HG03442 (cell line): ENCODE measurements at regions not wholly inside any gene's neighbourhood (a gene's known extent, or its start where the extent isn't known, plus 50 kb on each side); places are given as distances from the start of the nearest gene placed in this dataset.
"Not testable (repeated sequence)": the region's sequence is repeated elsewhere in the genome, so short reads cannot be mapped to it uniquely, and the experiment has no call there.

Experiments used
- ATAC-seq: cut with Tn5 transposase; IDR thresholded peaks from one replicate; pipeline ENCODE4 v1.9.1; 2021; ENCODE audit warnings: mild to moderate bottlenecking, moderate library complexity; ENCODE audit not compliant: unreplicated experiment

DNA sequence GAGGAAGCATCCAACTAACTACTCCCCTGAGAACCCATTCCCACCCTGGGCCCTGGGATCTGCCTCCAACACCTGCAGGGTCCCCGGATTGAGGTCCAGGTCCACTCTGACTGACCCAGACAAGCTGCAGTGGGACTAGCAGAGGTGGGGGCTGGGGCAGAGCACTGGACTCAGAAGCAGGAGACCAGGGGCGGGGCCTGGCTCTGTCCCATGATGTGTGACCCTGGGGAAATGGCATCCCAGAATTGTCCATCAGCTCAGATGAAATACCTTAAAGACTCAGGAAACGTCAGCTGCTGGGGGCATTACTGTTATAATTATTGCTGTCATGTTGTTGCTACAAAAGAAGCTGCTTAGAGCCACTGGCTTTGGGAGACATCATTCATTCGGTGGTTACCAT, 202.4 kb downstream of the C9orf50 start:
- ATAC-seq = no peak

DNA sequence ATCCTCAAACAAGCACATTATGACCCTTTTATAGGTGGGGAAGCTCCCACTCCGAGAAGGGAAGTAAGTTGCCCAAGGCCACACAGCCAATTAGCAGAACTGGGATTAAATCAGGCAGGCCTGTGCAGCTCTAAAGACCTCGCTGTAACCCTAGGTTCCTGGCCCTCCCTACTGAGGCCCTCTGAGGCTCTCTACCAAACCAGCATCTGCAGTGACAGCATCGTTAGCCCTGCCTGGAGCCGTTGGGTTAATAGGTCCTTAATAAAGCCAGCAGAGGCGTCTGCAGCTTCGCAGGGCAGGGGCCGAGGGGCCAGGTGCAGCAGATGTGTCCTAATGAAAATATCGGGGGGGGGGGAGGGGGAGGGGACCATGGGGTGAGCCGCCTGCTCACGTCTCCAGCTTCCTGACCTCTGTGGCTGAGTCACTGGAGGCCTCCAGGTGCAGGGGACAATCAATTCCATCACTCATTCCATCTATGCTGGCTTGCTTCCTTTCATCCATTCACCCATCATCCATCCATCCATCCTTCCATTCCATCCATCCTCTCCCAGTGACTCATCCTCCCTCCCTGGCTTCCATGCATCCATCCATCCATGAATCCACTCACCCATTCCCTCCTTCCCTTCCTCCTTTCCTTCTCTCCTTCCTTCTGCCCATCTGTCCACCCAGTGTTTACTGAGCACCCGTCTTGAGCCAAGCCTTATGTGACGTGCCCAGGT, 203.9 kb downstream of the C9orf50 start:
- no peak for ATAC-seq

DNA sequence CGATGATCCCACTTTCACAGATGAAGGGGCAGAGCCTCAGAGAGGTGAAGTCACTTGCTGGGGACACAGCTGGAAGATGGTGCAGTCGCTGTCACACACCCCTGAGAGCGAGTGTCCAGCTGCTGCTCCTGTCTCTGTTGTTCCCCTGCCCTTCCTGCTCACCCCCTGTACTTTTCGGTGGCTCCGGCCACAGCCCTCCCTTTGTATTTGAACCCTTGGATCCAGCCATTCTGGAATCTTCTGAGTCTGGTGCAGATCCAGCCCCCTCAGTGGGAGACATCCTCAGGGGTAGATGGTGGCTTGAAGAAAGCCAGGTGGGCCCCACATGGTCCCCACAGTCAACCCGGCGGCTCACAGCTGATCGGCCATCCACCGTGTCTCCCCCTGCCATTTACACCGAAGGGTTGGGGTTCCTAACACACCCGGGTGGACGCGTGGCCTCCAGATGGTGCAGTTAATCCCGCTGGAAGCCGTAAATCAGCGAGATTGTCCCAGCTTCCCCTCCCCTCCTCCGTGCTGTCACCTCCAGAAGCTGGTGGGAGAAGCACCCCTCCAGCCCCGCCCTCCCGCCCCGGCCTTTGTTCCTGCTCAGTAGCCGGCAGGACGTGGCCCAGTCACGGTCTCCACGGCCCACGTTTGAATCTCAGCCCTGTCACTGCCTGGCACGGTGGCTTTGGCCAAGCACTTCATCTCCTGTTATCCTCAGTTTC, 204.8 kb downstream of the C9orf50 start:
- no peak for ATAC-seq

DNA sequence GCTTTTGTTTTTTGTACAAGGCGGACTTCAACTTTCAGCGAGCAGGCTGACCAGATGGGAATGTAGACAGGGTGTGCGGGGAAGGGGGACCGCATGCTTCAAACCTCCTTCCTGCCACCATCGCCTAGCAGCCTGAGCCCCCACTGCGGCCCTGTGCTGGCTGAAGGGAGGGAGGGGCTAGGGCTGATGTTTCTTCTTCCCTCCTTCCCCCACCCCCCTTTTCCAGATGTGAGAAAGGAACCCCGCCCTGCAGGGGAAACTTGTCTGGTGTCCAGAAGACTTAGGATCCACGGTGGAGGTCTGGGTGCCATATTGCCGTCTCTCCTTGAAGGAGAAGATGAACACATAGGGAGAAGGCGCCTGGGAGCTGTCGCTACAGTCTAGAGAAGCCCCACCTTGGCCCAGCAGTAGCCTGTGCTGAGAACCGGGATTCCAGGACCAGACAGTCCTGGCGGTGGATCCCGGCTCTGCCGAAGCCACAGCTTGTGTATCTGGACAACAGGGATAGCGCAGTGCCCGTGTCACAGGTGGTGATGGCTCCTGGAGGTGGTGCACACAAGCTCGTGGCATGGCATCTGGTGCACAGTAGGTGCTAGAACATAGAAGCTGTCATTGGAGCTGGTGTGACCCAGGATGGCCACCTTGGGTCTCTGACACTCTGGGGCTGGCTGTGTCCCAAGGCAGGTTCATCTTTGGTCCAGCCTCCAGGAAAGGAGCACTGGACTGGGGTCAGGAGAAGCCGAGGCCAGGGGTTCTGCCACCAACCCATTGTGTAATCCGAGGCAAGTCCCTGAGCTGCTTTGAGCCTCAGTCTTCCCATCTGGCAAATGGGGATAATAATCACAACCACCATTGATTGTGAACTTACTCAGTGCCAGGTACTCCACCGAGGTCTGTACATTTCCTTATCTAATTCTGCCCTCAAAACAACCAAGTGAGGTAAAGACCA, 205.6 kb downstream of the C9orf50 start:
- no peak for ATAC-seq

DNA sequence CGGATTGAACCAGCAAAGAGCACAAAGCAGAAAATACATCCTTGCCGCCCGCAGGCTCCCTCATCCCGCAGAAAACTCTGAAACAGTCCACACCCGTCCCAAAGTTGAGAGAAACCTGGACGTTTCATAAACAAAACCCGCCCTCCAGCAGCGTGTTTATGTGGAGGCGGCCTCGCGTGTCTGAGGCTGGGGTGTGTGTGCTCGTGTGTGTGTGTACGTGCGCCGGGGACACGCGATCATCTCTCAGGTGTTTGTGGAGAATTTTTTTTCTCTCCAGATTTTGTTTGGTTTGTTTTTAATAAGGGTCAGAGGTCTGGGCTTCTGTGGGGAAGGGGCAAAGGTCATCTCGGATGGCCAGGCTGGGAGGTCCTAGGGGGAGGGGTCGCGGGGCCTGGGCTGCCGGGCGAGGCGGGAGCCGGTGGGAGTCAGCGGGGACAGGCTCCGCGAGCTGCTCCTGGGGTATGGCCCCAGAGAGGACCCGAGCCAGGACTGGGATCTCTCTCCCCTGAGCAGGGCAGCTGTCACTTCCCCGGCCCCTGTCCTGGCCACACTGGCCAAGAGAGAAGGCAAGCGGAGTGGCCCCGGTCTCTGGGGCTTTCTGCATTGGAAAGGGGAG, 206.4 kb downstream of the C9orf50 start:
- ATAC-seq = no peak

DNA sequence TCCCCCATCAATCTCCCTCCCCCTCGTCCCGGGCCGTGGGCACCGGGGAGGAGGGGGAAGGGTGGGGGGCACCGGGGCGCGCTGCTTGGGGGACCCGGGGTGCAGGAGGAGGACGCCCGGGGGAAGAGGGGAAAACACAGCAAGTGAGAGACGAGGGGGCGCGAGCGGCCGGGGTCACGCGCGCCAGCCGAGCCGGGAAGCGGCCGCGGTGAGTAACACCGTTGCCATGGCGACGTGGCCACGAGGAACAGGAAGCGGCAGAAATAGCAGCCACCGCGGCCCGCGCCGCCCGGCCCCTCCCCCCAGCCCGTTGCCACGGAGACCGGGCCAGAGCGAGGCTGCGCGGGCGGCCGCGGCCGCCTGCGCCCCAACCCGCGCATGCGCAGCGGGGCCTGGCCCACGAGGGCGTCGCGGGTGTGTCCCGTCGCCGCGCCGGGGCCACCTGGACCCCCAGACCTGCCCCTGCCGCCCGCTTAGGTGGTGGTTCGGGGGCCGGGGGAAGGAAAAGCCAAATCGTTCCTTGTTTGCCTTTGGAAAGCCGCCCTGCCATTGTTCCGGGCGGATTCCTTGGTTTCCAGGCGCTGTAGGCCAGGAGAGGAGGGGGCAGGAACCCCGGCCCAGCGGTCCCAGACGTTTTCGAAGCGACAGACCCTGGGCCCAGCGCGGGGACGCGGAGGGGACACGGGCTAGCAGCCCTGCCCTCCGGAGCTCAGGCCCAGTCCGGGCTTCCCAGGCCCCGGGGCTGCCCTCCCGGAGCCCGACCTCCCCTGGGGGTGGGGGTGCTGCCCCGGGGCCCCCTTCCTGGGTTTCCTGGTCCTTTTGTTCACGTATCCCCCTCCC, 207.1 kb downstream of the C9orf50 start:
- ATAC-seq = peak; percentile 87

DNA sequence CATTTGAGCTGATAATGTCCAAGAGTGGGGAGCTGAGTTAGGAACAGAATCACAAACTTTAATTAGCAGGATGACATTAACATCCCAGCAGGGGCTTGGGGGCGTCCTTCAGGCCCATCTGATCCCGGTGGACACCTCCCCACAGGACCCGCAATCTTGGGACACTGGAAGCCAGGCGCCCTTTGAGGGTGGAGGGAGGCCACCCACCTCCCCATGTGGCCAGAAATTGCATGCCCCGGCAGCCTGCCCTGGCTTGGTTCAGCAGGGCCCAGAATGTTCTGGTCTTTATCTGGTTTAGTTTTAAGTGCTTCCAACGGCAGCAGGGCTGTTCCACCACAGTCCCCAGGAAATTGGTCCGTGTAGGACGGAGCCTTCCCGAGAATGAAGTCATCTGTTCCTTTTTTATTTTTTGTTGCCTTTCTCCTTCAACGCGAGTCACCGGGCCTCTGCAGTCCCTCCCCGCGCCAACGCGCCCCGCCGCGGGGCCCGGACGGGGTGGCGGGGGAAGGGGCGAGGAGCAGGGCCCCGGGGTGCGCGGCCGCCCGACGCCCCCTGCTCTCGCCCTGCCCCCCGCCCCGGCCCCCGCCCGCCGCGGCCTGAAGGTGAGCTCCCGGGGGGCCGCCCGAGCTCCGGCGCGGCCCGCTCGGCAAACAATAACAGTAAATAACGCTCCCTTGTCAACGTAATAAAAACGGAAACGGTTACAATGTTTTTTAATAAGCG, 207.9 kb downstream of the C9orf50 start:
- ATAC-seq = peak; percentile 25

DNA sequence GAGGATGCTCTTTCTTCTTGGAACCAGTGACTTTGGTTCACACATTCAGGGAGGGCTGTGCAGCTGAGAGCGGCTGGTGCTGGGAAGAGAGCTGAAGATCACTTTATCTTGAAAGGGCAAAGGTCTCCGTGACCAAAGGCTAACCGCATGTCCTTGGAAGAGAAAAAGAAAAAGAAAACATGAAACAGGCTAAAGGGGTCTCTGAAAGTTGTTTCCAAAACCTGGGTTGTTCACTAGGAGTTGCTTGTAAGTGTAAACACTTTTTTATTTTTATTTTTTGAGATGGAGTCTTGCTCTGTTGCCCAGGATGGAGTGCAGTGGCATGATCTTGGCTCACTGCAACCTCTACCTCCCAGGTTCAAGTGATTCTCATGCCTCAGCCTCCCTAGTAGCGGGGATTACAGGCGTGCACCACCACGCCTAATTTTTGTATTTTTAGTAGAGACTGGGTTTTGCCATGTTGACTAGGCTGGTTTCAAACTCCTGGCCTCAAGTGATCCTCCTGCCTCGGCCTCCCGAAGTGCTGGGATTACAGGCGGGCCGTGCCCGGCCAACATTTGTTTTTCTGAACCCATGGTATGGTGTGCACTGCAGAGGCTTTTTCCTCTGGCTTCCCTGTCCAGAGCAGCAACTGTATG, 208.6 kb downstream of the C9orf50 start:
- not testable (repeated sequence) for ATAC-seq

DNA sequence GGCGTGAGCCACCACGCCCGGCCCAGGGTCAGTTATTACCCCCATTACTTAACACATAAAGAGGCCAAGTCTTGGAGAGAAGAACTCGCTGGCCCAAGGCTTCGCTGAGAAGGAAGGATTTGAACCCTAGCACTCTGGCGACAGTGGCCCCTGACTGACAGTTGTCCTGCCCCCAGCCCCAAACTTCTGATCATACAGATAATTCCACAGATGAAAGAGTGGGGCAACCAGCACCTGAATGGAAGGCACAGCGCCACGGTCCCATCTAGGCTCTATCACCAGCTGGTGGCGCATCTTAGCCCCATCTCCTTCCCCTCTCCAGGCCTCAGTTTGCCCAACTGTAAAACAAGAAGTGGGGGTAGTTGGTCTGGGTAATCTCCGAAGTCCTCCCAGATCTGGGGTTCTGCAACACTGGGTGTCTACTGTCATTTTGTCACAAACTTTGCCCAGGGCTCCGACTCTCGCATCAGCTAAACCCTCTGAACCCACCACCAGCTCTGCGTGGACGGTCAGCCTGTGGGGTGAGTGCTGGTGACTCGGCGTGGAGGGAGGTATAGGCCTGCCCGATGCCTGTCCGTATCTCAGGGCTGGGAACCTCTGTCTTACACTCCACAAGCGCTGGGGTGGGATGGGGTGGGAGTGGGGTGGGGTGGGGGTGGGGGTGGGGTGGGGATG, 209.3 kb downstream of the C9orf50 start:
- no peak for ATAC-seq

DNA sequence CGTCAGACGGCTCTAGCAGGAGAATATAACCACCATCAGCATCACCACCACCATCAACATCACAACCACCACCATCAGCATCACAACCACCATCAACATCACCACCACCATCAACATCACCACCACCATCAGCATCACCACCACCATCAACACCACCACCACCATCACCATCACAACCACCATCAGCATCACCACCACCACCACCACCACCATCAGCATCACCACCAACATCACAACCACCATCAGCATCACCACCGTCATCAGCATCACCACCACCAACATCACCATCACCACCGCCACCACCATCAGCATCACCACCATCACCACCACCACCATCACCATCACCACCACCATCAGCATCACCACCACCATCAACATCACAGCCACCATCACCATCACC, 210.7 kb downstream of the C9orf50 start:
- no peak for ATAC-seq

DNA sequence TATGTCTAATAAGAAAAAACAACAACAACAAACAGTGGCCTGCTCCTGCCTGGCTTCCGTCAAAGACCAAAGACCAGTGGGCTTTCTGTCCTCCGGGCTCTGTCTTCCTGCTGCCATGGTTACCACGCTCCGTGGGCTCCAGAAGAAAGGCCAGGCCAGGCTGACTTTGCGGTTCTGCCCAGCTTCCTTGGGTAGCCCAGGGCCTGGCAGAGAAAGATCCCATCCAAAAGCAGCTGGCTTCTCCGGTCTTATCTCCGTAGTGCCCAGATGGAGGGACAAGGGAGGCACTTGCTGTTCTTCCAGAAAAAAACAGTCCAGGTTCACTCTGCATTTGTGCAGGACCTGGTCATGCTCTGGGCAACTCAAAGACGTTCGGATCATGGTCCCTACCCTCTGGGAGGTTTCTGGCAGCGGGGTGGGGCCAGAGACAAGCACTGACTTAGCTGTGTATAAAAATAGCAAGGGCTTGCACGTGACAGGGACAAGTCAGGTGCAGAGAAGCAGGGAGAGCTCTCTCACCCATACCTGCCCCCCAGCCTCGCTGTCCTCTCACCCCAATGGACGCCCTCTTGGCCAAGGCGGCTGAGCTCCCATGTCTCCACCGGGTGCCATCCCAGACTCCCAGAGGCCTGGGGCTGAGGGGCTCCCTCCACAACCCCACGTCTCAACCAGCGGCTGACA, 212.2 kb downstream of the C9orf50 start:
- no peak for ATAC-seq

DNA sequence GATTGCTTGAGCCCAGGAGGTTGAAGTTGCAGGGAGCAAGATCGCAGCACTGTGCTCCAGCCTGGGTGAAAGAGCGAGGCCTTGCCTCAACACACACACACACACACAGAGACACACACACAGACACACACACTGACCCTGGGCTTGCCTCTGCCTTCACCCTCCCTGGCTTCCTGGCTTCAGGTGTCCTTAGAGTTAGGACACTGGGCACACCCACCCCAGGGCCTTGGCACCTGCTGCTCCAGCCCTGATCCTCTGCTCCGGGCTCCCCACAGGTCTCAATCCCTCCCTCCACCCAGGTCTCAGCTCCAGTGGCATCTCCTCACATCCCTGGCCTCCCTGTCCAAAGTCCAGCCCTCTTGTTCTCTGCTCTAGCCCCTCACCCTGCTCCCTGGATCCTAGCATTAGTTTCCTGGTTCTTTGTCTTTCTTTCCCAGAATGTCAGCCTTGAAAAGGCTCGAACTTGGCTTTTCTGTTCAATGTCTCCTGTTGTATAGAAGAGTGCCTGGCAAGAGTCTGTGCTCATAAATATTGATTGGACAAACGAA, 212.9 kb downstream of the C9orf50 start:
- no peak for ATAC-seq

DNA sequence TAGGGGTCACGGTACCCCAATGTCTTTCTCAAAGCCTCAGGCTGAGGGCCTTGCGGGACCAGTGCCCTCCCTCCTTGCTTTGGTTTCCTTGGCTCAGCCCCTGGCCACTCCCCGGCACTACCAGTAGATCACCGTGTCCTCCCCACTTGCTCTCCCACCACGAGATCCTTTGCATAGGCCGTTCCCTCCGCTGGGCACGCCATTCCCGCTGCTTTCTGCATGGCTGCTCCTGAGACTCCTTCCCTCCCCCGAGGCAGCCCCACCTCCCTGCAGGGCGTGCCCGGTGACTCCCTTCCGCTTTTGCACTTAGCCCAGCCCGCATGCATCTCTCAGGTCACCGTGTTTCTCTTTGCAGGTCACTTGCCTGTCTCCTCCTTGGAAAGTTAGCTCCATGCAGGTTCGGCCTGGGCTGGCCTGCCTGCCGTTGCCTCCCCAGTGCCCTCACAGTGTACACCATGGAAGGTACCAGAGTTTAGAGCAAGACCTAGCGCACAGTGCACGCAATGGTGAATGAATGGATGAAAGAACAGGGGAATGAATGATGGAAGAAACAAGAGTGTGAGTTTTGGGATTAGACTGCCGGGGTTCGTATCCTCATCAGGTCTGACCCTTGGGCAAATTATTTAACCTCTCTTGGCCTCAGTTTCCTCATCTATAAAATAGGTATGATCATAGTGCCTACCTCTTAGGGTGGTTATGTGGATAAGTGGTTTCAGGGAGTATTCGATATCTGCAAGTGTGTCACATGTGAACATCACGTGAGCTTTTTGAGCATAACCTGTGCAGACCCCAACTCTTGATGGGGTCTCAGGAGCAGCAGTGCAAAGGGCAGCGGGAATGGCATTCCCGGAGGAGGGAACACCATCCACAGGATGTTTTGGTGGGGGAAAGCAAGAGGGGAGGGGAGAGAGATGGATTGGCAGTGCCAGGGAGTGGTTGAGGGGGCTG, 214.3 kb downstream of the C9orf50 start:
- no peak for ATAC-seq

DNA sequence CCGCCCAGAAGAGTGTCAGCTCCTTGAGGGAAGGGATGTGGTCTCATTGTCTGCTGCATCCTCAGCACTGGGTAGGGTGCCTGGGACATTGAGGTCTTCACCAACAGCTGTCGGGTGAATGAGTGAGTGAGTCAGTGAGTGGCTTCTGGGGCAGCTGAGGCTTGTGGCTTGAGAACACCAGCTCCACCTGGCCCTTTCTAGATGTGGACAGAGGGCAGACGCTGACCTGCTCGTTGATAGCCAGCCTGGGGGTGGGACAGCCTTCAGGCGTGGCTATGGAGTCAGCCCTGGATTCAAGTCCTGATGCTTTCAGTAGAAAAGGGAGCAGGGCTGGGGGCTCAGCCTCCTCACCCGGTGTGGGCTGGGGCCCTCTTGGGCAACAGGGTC, 215.1 kb downstream of the C9orf50 start:
- ATAC-seq = no peak

DNA sequence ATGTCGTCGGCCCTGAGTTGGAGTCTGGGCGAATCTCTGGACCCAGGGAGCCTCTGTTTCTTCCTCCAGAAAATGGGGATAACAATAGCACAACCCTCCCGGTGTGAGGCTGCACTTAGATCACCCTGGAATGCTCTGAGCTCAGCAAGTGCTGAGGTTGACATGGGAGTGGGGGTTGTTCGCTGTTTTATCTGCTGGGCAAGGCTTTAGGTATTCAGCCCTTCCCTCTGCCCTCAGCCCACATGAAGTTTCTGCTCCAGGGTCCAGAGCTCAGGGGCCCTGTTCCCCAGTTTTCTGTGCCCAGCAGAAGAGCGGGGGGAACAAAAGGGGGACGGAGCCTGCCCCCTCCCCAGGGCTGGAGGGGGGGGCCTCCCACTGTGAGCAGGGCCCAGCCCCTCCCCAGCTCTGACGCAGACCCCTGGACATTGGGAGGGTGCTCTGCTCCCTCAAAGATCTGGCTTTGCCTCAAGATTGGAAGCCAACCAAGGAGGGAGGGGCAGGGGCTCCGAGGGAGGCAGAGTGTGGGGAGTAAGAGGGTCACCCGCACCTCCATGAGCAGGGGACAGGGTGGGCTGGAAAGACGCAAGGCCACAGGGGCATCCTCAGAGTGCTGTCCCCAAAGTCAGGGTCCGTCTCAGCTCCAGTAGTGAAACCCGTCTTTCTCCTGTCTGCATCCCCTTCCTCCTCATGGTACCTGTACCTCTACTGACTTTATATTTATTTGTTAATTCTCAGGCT, 215.6 kb downstream of the C9orf50 start:
- ATAC-seq = no peak

DNA sequence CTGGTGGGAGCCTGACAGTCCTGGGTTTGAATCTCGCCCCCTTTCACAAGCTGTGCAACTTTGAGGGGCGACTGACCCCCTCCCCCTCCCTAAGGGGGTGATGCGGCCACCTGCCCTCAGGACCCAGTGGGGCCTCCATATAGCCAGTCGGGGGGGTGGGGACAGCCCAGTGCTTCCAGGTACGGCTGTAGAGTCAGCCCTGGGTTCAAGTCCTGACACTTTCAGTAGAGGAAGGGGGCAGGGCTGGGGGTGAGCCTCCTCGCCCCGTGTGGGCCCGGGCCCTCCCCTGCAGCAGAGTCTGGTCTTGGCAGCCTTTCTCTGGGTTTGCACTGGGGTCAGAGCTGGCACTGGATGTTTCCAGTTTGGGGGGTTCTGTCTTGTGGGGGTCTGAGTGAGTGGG, 216.3 kb downstream of the C9orf50 start:
- no peak for ATAC-seq
